ENCODE measurements at regions not wholly inside any gene's neighbourhood (a gene's known extent, or its start where the extent isn't known, plus 50 kb on each side); places are given as distances from the start of the nearest gene placed in this dataset.
A peak's percentile ranks its signal among the peaks of the same experiment; 100 is the strongest.
"Not testable (repeated sequence)": the region's sequence is repeated elsewhere in the genome, so short reads cannot be mapped to it uniquely, and the experiment has no call there.

DNA sequence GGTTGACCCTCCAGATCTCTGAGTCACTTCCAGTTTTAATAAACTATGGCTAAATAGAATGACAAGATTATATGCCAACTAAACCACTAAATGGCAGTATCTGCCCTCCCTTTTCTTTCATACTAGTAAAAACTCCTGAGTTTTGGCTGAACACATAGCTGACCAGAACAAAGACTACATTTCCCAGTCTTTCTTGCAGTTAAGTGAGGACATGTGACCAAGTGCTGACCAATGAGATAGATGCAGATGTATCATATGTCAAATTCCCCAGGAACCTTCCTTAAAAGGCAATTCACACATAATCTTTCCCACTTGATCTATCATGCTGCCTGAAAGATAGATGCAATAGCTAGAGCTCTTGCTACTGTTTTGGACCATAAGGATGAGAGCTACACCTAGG, 191.3 kb downstream of the SHOX2 start:
- no peak for DNase-seq (ENCODE audit: low read depth)
- TF ChIP-seq, protein P1, sequence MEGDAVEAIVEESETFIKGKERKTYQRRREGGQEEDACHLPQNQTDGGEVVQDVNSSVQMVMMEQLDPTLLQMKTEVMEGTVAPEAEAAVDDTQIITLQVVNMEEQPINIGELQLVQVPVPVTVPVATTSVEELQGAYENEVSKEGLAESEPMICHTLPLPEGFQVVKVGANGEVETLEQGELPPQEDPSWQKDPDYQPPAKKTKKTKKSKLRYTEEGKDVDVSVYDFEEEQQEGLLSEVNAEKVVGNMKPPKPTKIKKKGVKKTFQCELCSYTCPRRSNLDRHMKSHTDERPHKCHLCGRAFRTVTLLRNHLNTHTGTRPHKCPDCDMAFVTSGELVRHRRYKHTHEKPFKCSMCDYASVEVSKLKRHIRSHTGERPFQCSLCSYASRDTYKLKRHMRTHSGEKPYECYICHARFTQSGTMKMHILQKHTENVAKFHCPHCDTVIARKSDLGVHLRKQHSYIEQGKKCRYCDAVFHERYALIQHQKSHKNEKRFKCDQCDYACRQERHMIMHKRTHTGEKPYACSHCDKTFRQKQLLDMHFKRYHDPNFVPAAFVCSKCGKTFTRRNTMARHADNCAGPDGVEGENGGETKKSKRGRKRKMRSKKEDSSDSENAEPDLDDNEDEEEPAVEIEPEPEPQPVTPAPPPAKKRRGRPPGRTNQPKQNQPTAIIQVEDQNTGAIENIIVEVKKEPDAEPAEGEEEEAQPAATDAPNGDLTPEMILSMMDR (IDR thresholded peaks at IDR 0.05; ENCODE audit: insufficient read depth, low read depth, low read length, missing control alignments), result no peak
- no peak overlapping the region for H3K4me3 ChIP-seq (ENCODE audit: low read length)

DNA sequence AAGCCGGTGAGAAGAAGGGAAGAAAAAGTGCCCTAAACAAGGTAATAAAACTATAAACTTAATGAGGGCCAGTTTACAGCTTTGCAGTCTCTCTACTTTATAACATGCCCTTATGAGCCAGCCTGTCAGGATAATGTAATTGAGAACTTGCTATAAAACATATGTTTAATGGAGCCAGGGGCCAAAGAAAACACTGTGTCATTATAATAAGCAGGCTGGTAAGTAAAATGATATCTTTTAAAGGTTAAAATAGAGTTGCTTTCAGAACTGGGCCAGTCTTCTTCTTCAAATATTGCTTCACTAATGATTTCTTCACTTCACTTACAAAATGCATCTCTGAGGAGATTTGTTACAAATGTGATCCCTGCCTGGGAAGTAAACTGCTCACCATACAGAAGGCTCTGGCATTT, 192.5 kb downstream of the SHOX2 start:
- no peak overlapping the region for H3K4me3 ChIP-seq (ENCODE audit: low read length)
- TF ChIP-seq, protein P1 (IDR thresholded peaks at IDR 0.05; ENCODE audit: insufficient read depth, low read depth, low read length, missing control alignments), result no peak
- no peak for DNase-seq (ENCODE audit: low read depth)

DNA sequence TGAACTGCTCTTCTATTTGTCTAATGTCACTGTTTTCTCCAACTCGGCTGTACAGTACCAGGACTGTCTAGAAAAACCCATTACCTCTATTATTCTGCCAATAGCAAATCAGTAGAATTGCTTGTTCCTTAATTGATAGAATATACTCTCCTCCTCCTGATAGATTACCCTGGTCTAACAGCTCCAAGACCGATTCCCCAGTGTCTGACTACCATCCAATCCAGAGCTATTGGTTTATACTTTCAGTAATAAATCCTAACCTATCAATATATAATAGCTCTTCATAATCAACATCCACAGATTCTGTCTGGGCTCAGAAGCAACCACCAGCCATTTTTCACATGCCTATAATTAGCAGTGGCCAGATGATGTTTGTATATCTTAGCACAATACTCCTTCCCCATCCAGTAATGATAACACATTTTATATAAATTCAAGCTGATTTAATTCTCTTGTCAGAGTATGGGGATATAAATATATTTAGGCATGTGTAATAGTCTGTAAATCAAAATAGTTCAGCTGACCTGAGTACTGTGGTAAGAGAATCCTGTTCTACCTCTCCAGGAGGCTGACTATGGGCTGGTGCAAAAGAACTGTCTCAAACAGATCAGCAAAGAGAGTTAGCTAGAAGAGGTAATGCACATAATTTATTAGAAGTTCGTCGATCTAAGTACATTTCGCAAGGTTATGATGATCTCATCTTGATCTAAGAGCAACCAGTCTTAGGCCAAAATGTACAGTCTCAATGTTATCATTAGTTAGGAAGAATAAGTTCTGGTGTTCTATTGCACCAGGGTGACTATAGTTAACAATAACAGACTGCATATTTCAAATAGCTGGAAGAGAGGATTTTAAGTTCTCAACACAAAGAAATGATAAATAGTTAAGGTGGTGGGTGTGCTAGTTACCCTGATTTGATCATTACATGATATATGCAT, 193.4 kb downstream of the SHOX2 start:
- DNase-seq (ENCODE audit: low read depth), result peak; percentile 7
- TF ChIP-seq, protein P1 (IDR thresholded peaks at IDR 0.05; ENCODE audit: insufficient read depth, low read depth, low read length, missing control alignments), result no peak
- no peak overlapping the region for H3K4me3 ChIP-seq (ENCODE audit: low read length)

DNA sequence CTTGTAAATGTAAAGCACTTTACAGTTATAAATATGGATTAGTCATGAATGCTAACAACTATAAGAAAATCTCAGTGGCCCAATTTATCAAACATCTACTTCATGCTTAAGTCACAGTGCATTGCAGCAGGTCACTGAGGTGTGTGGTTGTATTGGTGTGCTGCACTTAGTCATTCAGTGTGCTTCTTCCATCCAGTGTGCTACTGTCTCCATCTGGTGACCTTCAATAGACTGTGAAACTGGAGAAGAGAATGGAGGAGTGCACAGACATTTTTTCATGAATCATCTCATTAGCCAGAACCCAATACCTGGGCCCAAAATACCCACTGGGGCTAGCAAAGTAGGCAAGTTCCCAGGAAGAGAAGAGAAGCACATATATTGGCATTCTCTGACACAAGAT, 199.6 kb downstream of the SHOX2 start:
- H3K4me3 ChIP-seq (ENCODE audit: low read length), result no peak overlapping the region
- TF ChIP-seq, protein P1 (IDR thresholded peaks at IDR 0.05; ENCODE audit: insufficient read depth, low read depth, low read length, missing control alignments), result peak; percentile 10
- peak; percentile 14 for DNase-seq (ENCODE audit: low read depth)

DNA sequence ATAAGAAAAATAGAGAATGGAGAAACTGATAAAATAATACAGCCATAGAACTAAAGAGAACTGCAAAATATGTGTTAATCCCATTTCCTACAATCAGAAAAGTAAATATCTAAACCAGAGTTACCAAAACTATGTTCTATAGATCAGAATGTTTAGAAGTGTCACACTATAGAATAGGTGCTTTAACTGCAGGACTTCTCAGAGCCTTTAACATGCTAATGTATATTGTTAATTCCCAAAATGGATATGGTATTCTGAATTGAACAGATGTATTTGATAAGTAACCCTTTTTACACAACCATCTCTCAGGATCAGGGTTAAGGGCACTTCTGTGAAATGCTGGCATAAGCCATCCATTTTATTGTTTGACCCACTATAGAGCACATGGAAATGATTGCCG, 200.3 kb downstream of the SHOX2 start:
- no peak overlapping the region for H3K4me3 ChIP-seq (ENCODE audit: low read length)
- DNase-seq (ENCODE audit: low read depth), result no peak
- TF ChIP-seq, protein P1 (IDR thresholded peaks at IDR 0.05; ENCODE audit: insufficient read depth, low read depth, low read length, missing control alignments), result no peak

DNA sequence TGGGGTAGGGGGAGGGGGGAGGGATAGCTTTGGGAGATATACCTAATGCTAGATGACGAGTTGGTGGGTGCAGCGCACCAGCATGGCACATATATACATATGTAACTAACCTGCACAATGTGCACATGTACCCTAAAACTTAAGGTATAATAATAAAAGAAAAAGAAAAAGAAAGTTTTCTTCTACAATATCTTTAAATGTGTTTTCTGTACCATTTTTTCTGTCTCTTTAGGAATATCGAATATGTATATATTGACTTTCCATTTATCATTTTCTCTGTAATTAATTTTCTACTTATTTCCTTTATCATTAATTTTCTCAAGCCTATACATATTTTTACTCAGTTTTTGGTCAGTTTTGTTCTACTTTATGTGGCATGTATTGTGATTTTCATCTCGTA, 203.5 kb downstream of the SHOX2 start:
- not testable (repeated sequence) for DNase-seq (ENCODE audit: low read depth); H3K4me3 ChIP-seq (ENCODE audit: low read length)

DNA sequence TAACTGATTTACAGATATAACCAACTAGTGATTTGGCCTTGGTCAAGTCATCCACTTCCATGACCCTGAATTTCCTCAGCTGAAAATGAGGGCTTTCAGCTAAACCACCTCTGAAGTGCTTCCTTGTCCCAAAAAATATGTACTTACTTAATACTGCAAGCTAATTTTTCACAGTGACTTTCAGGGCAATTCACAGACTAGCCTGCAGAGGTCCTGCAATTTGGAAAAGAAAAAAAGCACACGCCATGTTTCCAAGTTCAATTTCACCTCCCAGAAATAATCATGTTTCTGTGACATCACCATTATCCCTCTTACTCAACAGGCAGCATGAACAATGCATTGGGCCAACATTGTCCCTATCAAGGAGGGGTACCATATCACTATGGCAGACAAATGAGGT, 218.2 kb downstream of the SHOX2 start:
- TF ChIP-seq, protein P1 (IDR thresholded peaks at IDR 0.05; ENCODE audit: insufficient read depth, low read depth, low read length, missing control alignments), result no peak
- no peak overlapping the region for H3K4me3 ChIP-seq (ENCODE audit: low read length)
- no peak for DNase-seq (ENCODE audit: low read depth)

Data from epithelial cell of esophagus (primary cell).